ENCODE measurements at regions not wholly inside any gene's neighbourhood (a gene's known extent, or its start where the extent isn't known, plus 50 kb on each side); places are given as distances from the start of the nearest gene placed in this dataset.

DNA sequence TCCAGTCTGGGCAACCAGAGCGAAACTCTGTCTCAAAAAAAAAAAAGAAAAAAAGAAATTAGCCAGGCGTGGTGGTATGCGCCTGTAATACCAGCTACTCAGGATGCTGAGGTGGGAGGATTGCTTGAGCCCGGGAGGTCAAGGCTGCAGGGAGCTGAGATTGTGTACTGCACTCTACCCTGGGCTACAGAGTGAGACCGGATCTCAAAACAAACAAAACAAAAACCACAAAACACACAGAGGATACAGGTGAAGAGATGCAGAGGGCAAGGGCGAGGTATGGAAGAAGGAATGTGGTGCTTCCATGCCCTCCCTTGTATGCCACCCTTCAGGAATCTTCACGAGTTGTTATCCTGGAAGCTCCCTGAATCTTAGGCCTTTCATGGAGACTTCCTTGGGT, 68.5 kb downstream of the NDUFS5 start:
- TF ChIP-seq, protein P1, sequence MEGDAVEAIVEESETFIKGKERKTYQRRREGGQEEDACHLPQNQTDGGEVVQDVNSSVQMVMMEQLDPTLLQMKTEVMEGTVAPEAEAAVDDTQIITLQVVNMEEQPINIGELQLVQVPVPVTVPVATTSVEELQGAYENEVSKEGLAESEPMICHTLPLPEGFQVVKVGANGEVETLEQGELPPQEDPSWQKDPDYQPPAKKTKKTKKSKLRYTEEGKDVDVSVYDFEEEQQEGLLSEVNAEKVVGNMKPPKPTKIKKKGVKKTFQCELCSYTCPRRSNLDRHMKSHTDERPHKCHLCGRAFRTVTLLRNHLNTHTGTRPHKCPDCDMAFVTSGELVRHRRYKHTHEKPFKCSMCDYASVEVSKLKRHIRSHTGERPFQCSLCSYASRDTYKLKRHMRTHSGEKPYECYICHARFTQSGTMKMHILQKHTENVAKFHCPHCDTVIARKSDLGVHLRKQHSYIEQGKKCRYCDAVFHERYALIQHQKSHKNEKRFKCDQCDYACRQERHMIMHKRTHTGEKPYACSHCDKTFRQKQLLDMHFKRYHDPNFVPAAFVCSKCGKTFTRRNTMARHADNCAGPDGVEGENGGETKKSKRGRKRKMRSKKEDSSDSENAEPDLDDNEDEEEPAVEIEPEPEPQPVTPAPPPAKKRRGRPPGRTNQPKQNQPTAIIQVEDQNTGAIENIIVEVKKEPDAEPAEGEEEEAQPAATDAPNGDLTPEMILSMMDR (optimal IDR thresholded peaks at IDR 0.05 in 1 of 3, IDR thresholded peaks at IDR 0.05 in 1 of 3, conservative IDR thresholded peaks at IDR 0.05 in 1 of 3; ENCODE audit: extremely low read depth in 1 of 3, insufficient read depth in 2 of 3, low read length in 3 of 3) = no peak
- TF ChIP-seq EZH2 (IDR thresholded peaks at IDR 0.05; ENCODE audit: low read length) = no peak
